Endothelial cell of umbilical vein (primary cell): ENCODE measurements at regions not wholly inside any gene's neighbourhood (a gene's known extent, or its start where the extent isn't known, plus 50 kb on each side); places are given as distances from the start of the nearest gene placed in this dataset.

Experiments used
- BruUV-seq: library from RNA; stranded (reverse); fragments of 400-500 nt; replicated peaks from 2 replicates; lab custom pipeline; 2021; lab: Mats Ljungman, UMichigan
- CTCF ChIA-PET: fragments of 300-600, 350-600 bp; sonication (Branson Sonifier 250); formaldehyde crosslinking; loops from one replicate; lab custom pipeline; 2021; ENCODE audit warnings: antibody characterized with exemption, inconsistent platforms; lab: Charles Lee
- POLR2A ChIA-PET: fragments of 300-600, 350-600 bp; sonication (Branson Sonifier 250); formaldehyde crosslinking; loops from one replicate; lab custom pipeline; 2021; ENCODE audit warnings: antibody characterized with exemption, inconsistent platforms; lab: Charles Lee
- DNase-seq: peaks from one replicate; pipeline ENCODE4 v3.0.0-alpha.2; 2011; ENCODE audit warnings: low read depth, low spot score
- FAIRE-seq: peaks from 2 replicates; lab custom pipeline; 2011; peaks lifted over from hg19 to GRCh38; lab: Jason Lieb, UNC
- H2AFZ ChIP-seq: 2 replicates; pipeline ENCODE4 v1.6.0; 2012; ENCODE audit warnings: low read depth, low read length, control low read depth, inconsistent platforms
- H3K27ac ChIP-seq: 2 replicates; pipeline ENCODE4 v1.5.1; 2011; ENCODE audit warnings: low read depth, mild to moderate bottlenecking, control low read depth, low read length, moderate library complexity; ENCODE audit not compliant: insufficient read depth
- H3K27me3 ChIP-seq, 2 experiments: 2 replicates each; pipeline versions ENCODE4 v1.6.0 to v1.6.1; 2011; ENCODE audit warnings: low read length in 2 of 2, mixed read lengths in 1 of 2; ENCODE audit not compliant: control insufficient read depth in 2 of 2, insufficient read depth in 2 of 2
- H3K36me3 ChIP-seq, 2 experiments: 2 replicates in 1 of 2; 3 replicates in 1 of 2; pipeline ENCODE4 v1.5.1; 2011; ENCODE audit warnings: low read length in 2 of 2, mild to moderate bottlenecking in 1 of 2, moderate library complexity in 1 of 2; ENCODE audit not compliant: control insufficient read depth in 2 of 2, insufficient read depth in 2 of 2; ENCODE audit errors: extremely low read depth in 1 of 2
- H3K4me1 ChIP-seq: 3 replicates; pipeline ENCODE4 v1.5.1; 2011; ENCODE audit warnings: mild to moderate bottlenecking, low read length; ENCODE audit not compliant: control insufficient read depth, insufficient read depth; ENCODE audit errors: extremely low read depth
- H3K4me2 ChIP-seq: 2 replicates; pipeline ENCODE4 v1.6.1; 2011; ENCODE audit warnings: low read length, control low read depth, mixed read lengths; ENCODE audit not compliant: insufficient read depth
- H3K4me3 ChIP-seq, 3 experiments: fragments of 200-600 bp in 1 of 3; sonication (generic), shearing (Covaris generic) in 1 of 3; replicated peaks in 1 of 3; 2 replicates each; pipeline ENCODE4 v1.5.1; 2011 to 2016; ENCODE audit warnings: control low read depth in 3 of 3, low read length in 3 of 3, mild to moderate bottlenecking in 2 of 3, inconsistent platforms in 1 of 3, low read depth in 1 of 3, moderate library complexity in 1 of 3; ENCODE audit not compliant: insufficient read depth in 1 of 3
- H3K79me2 ChIP-seq: 2 replicates; pipeline ENCODE4 v1.6.0; 2012; ENCODE audit warnings: low read length, inconsistent platforms; ENCODE audit not compliant: control insufficient read depth, insufficient read depth
- H3K9ac ChIP-seq: replicated peaks from 2 replicates; pipeline ENCODE3; 2011; ENCODE audit warnings: low read length, control low read depth; ENCODE audit not compliant: insufficient read depth; ENCODE audit errors: extremely low read depth
- H3K9me1 ChIP-seq: replicated peaks from 3 replicates; pipeline ENCODE4 v1.6.0; 2011; ENCODE audit warnings: mild to moderate bottlenecking, low read length; ENCODE audit not compliant: control insufficient read depth, insufficient read depth; ENCODE audit errors: extremely low read depth
- H3K9me3 ChIP-seq: replicated peaks from 2 replicates; pipeline ENCODE4 v1.5.1; 2012; ENCODE audit warnings: low read length, inconsistent platforms; ENCODE audit not compliant: control insufficient read depth, insufficient read depth
- H4K20me1 ChIP-seq: replicated peaks from 2 replicates; pipeline ENCODE3; 2011; ENCODE audit warnings: mild to moderate bottlenecking, low read length; ENCODE audit not compliant: control insufficient read depth, insufficient read depth; ENCODE audit errors: extremely low read depth
- CTCF ChIP-seq, 2 donors: IDR thresholded peaks; 1 replicate in 1 of 2; 2 replicates in 1 of 2; pipeline ENCODE4 v1.5.1; 2011; ENCODE audit warnings: low read length in 2 of 2, mild to moderate bottlenecking in 2 of 2, moderate library complexity in 2 of 2, control low read depth in 1 of 2, inconsistent platforms in 1 of 2, low read depth in 1 of 2; ENCODE audit not compliant: insufficient read depth in 1 of 2; ENCODE audit errors: extremely low read depth in 1 of 2
- EZH2 ChIP-seq: IDR thresholded peaks from 2 replicates; pipeline ENCODE4 v1.6.1; 2012; ENCODE audit warnings: borderline replicate concordance, low read depth, mild to moderate bottlenecking, moderate library complexity, low read length, inconsistent platforms; ENCODE audit not compliant: severe bottlenecking
- FOS ChIP-seq: IDR thresholded peaks from 2 replicates; pipeline ENCODE4 v1.6.1; 2011; ENCODE audit warnings: mild to moderate bottlenecking, low read length, moderate library complexity, borderline replicate concordance; ENCODE audit not compliant: insufficient read depth
- GATA2 ChIP-seq: IDR thresholded peaks from 2 replicates; pipeline ENCODE4 v1.7.0; 2011; ENCODE audit warnings: low read depth, mild to moderate bottlenecking, moderate library complexity, mixed read lengths, low read length; ENCODE audit not compliant: insufficient read length, insufficient read depth
- JUN ChIP-seq: IDR thresholded peaks from 2 replicates; pipeline ENCODE4 v1.6.1; 2011; ENCODE audit warnings: borderline replicate concordance, low read depth; ENCODE audit not compliant: insufficient read length, insufficient read depth
- MAX ChIP-seq: IDR thresholded peaks from 2 replicates; pipeline ENCODE4 v1.6.1; 2011; ENCODE audit not compliant: insufficient read depth, insufficient read length
- MYC ChIP-seq: IDR thresholded peaks from one replicate; pipeline ENCODE4 v1.6.1; 2011; ENCODE audit warnings: mild to moderate bottlenecking, low read depth, low read length
- POLR2A ChIP-seq: IDR thresholded peaks from 2 replicates; pipeline ENCODE4 v1.6.1; 2012; ENCODE audit warnings: low read depth, mild to moderate bottlenecking, control low read depth, low read length
- POLR2AphosphoS5 ChIP-seq: IDR thresholded peaks from 2 replicates; pipeline ENCODE4 v1.6.1; 2012; ENCODE audit warnings: low read depth, mild to moderate bottlenecking, control low read depth, low read length, moderate library complexity; ENCODE audit not compliant: insufficient read depth
- dilution Hi-C: fragments of 300-500 bp; cut with MboI; formaldehyde crosslinking; loops from one replicate; pipeline ENCODE4 v1.15.0; 2019; ENCODE audit warnings: low sequenced_read_pairs; ENCODE audit not compliant: extremely low pct_ligation_motif_present
- intact Hi-C: fragments of 100-400 bp; cut with micrococcal nuclease; formaldehyde crosslinking; loops from one replicate; pipeline ENCODE4 v1.10.0; 2022

GRCh38 chr1:169020684-169021083 lies 85.8 kb upstream of the ATP1B1 start:
- H2AFZ ChIP-seq, result no peak overlapping the region
- intact Hi-C loops (no loop called here), dilution Hi-C loops (no loop called here)
- no peaks in the 10 kb centered on the region for H3K9me3 ChIP-seq
- H3K27ac ChIP-seq, result no peak overlapping the region
- FAIRE-seq (no peak), DNase-seq (no peak)
- no peaks in the 10 kb centered on the region for H4K20me1 ChIP-seq
- ChIA-PET CTCF (interaction anchor here (1.0 kb wide), 1 partner anchor 328 kb away, joined by 3 read pairs; no protein-coding TSS in a partner anchor), POLR2A (no interaction called here)
- H3K79me2 ChIP-seq, result no peaks in the 10 kb centered on the region
- H3K36me3 ChIP-seq, result no peaks in the 10 kb centered on the region
- no peak overlapping the region for H3K4me2 ChIP-seq
- no peak overlapping the region for H3K9ac ChIP-seq
- H3K9me1 ChIP-seq, result no peaks in the 10 kb centered on the region
- H3K4me1 ChIP-seq, result no peaks in the 10 kb centered on the region
- peaks cover 0 to 2% of the 10 kb centered on the region in 2 experiments for H3K27me3 ChIP-seq
- H3K4me3 ChIP-seq, result no peak overlapping the region
- no TSS peak for BruUV-seq
- TF ChIP-seq FOS (no peak), MAX (no peak), MYC (no peak)

GRCh38 chr1:169022648-169023047 lies 83.8 kb upstream of the ATP1B1 start:
- H3K79me2 ChIP-seq, result no peaks in the 10 kb centered on the region
- TF ChIP-seq FOS, result no peak
- TF ChIP-seq JUN, result no peak
- no peak for TF ChIP-seq MAX
- no peak for TF ChIP-seq CTCF (IDR thresholded peaks at IDR 0.05; ENCODE audit: extremely low read depth in 1 of 2, insufficient read depth in 1 of 2, low read depth in 1 of 2, low read length in 2 of 2)
- TF ChIP-seq GATA2, result no peak
- TF ChIP-seq POLR2A, result no peak
- no peak for TF ChIP-seq MYC
- TF ChIP-seq EZH2, result no peak
- no peak for TF ChIP-seq POLR2AphosphoS5
- H3K4me1 ChIP-seq, result no peaks in the 10 kb centered on the region
- H3K4me2 ChIP-seq, result no peak overlapping the region
- H3K27ac ChIP-seq, result no peak overlapping the region
- no TSS peak for BruUV-seq
- no peaks in the 10 kb centered on the region for H3K36me3 ChIP-seq
- H3K27me3 ChIP-seq, result peaks cover 0 to 2% of the 10 kb centered on the region in 2 experiments
- POLR2A ChIA-PET, result no interaction called here
- no peak overlapping the region for H3K4me3 ChIP-seq
- no peaks in the 10 kb centered on the region for H4K20me1 ChIP-seq
- H2AFZ ChIP-seq, result no peak overlapping the region
- no peaks in the 10 kb centered on the region for H3K9me3 ChIP-seq
- no peak overlapping the region for H3K9ac ChIP-seq
- FAIRE-seq, result no peak
- DNase-seq, result no peak
- CTCF ChIA-PET, result interaction anchor here (1.3 kb wide), 1 partner anchor 8 kb away, joined by 3 read pairs; no protein-coding TSS in a partner anchor
- dilution Hi-C loops, result no loop called here
- no peaks in the 10 kb centered on the region for H3K9me1 ChIP-seq
- intact Hi-C loops, result no loop called here
